Smooth muscle cell (in vitro differentiated cells): ENCODE measurements at regions not wholly inside any gene's neighbourhood (a gene's known extent, or its start where the extent isn't known, plus 50 kb on each side); places are given as distances from the start of the nearest gene placed in this dataset.
"Not testable (repeated sequence)": the region's sequence is repeated elsewhere in the genome, so short reads cannot be mapped to it uniquely, and the experiment has no call there.

ENCODE experiments used
- DNase-seq: peaks from one replicate; lab custom pipeline; 2025; ENCODE audit not compliant: unreplicated experiment; lab: John Stamatoyannopoulos, UW
- H2AFZ ChIP-seq: fragments of 200-600 bp; sonication (generic); 2 replicates; pipeline ENCODE4 v1.6.0; 2016; ENCODE audit warnings: antibody characterized with exemption, low read depth, mild to moderate bottlenecking
- H3F3A ChIP-seq: fragments of 200-600 bp; sonication (generic); 2 replicates; pipeline ENCODE4 v1.6.0; 2017; ENCODE audit warnings: antibody characterized with exemption, low read depth
- H3K27ac ChIP-seq: fragments of 200-600 bp; sonication (generic); 2 replicates; pipeline ENCODE4 v1.5.1; 2016; ENCODE audit warnings: low read depth, mild to moderate bottlenecking
- H3K27me3 ChIP-seq: fragments of 200-600 bp; sonication (generic); 2 replicates; pipeline ENCODE4 v1.6.1; 2016; ENCODE audit warnings: low read depth, mild to moderate bottlenecking
- H3K36me3 ChIP-seq: fragments of 200-600 bp; sonication (generic); 2 replicates; pipeline ENCODE4 v1.5.1; 2016; ENCODE audit warnings: low read depth
- H3K4me1 ChIP-seq: fragments of 200-600 bp; sonication (generic); 2 replicates; pipeline ENCODE4 v1.5.1; 2016; ENCODE audit warnings: low read depth
- H3K4me2 ChIP-seq: fragments of 200-600 bp; sonication (generic); 2 replicates; pipeline ENCODE4 v1.6.0; 2016; ENCODE audit warnings: mild to moderate bottlenecking
- H3K4me3 ChIP-seq: fragments of 200-600 bp; sonication (generic); 2 replicates; pipeline ENCODE4 v1.5.1; 2016; ENCODE audit warnings: mild to moderate bottlenecking
- H3K79me2 ChIP-seq: fragments of 200-600 bp; sonication (generic); 2 replicates; pipeline ENCODE4 v1.6.0; 2016; ENCODE audit warnings: low read depth, mild to moderate bottlenecking
- H3K9ac ChIP-seq: fragments of 200-600 bp; sonication (generic); 2 replicates; pipeline ENCODE4 v1.6.0; 2016; ENCODE audit warnings: low read depth
- H3K9me3 ChIP-seq: fragments of 200-600 bp; sonication (generic); replicated peaks from 2 replicates; pipeline ENCODE4 v1.5.1; 2016; ENCODE audit warnings: low read depth
- H4K20me1 ChIP-seq: fragments of 200-600 bp; sonication (generic); 2 replicates; pipeline ENCODE4 v1.6.0; 2016; ENCODE audit warnings: low read depth
- WGBS: methylation state at CpG from one replicate; pipeline ENCODE4 v1.1.7; 2016; ENCODE audit warnings: low lambda C conversion rate; 5-methylcytosine and 5-hydroxymethylcytosine counted together
- TF ChIP-seq, protein P1 (sequence below): fragments of 200-600 bp; sonication (generic); IDR thresholded peaks from 2 replicates; pipeline ENCODE4 v1.5.1; 2017; ENCODE audit warnings: borderline replicate concordance, mild to moderate bottlenecking, antibody characterized with exemption; ENCODE audit not compliant: insufficient read depth, poor library complexity, severe bottlenecking

DNA sequence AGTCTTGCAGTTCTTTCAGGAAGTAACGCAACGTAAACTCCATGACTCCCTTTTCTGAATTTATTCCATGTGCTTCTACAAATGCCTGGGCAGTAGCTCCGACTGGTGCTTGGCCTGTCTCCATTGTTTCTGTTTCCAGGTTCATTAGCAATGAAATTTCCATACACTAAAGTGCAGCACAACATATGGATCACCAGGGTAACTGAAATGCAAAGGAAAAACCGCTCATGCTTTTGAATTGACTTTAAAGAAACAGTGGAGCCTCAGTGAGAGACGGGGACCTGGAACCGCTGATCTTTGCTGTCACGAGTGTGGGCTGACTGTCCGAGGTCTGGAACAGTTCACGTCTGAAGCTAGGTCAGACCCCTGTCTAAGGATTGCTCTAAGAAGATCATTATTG lies 126.5 kb upstream of the IGFBP3 start:
- H3K4me1 ChIP-seq, result no peaks in the 10 kb centered on the region
- TF ChIP-seq, protein P1, sequence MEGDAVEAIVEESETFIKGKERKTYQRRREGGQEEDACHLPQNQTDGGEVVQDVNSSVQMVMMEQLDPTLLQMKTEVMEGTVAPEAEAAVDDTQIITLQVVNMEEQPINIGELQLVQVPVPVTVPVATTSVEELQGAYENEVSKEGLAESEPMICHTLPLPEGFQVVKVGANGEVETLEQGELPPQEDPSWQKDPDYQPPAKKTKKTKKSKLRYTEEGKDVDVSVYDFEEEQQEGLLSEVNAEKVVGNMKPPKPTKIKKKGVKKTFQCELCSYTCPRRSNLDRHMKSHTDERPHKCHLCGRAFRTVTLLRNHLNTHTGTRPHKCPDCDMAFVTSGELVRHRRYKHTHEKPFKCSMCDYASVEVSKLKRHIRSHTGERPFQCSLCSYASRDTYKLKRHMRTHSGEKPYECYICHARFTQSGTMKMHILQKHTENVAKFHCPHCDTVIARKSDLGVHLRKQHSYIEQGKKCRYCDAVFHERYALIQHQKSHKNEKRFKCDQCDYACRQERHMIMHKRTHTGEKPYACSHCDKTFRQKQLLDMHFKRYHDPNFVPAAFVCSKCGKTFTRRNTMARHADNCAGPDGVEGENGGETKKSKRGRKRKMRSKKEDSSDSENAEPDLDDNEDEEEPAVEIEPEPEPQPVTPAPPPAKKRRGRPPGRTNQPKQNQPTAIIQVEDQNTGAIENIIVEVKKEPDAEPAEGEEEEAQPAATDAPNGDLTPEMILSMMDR, result no peak
- H3K27ac ChIP-seq, result no peak overlapping the region
- H4K20me1 ChIP-seq, result no peaks in the 10 kb centered on the region
- no peak overlapping the region for H3K9ac ChIP-seq
- H3K4me2 ChIP-seq, result no peak overlapping the region
- no peaks in the 10 kb centered on the region for H3K27me3 ChIP-seq
- H3K36me3 ChIP-seq, result no peaks in the 10 kb centered on the region
- H3K9me3 ChIP-seq, result no peaks in the 10 kb centered on the region
- H3K79me2 ChIP-seq, result no peaks in the 10 kb centered on the region
- WGBS, result 90% methylated on average over 9 of the region's 9 CpGs
- H2AFZ ChIP-seq, result no peak overlapping the region
- no peaks in the 10 kb centered on the region for H3F3A ChIP-seq
- no peak for DNase-seq
- H3K4me3 ChIP-seq, result no peak overlapping the region

DNA sequence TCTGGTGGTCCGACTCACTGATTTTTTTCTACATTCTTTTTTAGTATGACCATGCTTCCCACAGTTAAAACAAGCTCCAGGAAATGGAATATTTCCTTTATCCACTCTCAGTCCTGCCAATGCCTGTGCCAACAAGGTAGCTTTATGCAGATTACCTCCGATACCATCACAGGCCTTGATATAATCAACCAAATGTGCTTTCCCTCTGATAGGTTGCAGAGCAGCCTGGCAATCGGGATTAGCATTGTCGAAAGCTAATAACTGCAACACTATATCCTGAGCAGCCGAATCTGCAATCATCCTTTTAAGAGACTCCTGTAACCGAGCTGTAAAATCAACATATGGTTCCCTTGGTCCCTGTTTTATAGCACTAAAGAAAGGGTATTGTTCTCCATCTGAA lies 122.3 kb upstream of the IGFBP3 start:
- not testable (repeated sequence) for H3K9me3 ChIP-seq, DNase-seq, H3K27ac ChIP-seq, H3K4me3 ChIP-seq, H3K4me1 ChIP-seq, H3K79me2 ChIP-seq, H3K36me3 ChIP-seq, H3K27me3 ChIP-seq, H3K9ac ChIP-seq, H4K20me1 ChIP-seq, H3F3A ChIP-seq
- WGBS, result 48% methylated on average over 6 of the region's 6 CpGs
- H2AFZ ChIP-seq, result peak overlapping the region; percentile 62
- peak overlapping the region; percentile 31 for H3K4me2 ChIP-seq

DNA sequence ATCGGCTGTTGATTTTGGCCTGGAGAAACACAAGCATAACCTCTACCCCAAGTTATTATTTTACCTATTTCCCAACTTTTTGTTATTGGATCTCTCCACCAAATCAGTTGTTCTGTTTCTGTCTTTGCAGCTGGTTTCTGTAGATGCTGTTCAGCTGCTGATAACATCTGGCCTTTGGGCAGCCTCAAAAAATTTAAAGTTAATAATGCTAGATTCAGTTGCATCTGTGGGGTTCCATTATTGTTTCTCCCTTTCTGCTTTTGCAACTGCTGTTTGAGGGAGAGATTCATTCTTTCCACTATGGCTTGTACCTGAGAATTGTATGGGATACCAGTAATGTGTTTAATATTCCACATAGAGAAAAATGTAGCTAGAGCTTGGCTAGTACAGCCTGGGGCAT lies 118.7 kb upstream of the IGFBP3 start:
- WGBS, result 92% methylated on average over 1 of the region's 1 CpG

DNA sequence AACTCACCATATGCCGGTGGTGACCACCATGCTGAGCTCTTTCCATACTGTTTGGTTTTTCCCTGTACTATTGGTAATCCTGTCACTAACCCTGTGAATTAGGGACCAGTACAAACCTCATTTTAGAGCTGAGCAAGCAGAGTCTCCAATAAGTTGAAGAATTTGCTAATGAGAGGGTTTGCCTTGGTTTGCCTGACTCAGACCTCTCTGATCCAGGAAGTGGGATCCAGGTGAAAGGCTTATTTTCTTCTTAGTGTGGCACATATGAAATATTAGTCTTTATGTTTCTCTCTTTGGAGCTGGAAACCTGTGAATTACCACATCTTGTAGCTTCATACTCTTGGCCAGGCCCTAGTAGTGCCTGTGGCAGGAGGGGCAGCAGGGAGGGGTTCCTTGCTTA lies 114.1 kb upstream of the IGFBP3 start:
- no peak for DNase-seq
- Histone ChIP-seq H3K36me3 (no peaks in the 10 kb centered on the region), H3K4me1 (peaks cover 3% of the 10 kb centered on the region), H3K27me3 (no peaks in the 10 kb centered on the region), H3K9ac (no peak overlapping the region), H2AFZ (no peak overlapping the region), H3K4me3 (no peak overlapping the region), H3K79me2 (no peaks in the 10 kb centered on the region), H3F3A (peaks cover 14% of the 10 kb centered on the region), H3K4me2 (peak overlapping the region; percentile 16), H3K27ac (peak overlapping the region; percentile 4), H3K9me3 (no peaks in the 10 kb centered on the region), H4K20me1 (no peaks in the 10 kb centered on the region)
- TF ChIP-seq, protein P1, result no peak
- 94% methylated on average over 1 of the region's 1 CpG for WGBS

More for the DNA sequence above, 118.7 kb upstream of the IGFBP3 start:
- not testable (repeated sequence) for H3K9me3 ChIP-seq, H3K4me3 ChIP-seq, H4K20me1 ChIP-seq, H3K27me3 ChIP-seq, H3K36me3 ChIP-seq, H2AFZ ChIP-seq, DNase-seq, H3K27ac ChIP-seq, H3K4me1 ChIP-seq, H3K9ac ChIP-seq, H3F3A ChIP-seq, H3K4me2 ChIP-seq, H3K79me2 ChIP-seq
